ENCODE measurements at regions not wholly inside any gene's neighbourhood (a gene's known extent, or its start where the extent isn't known, plus 50 kb on each side); places are given as distances from the start of the nearest gene placed in this dataset.

GRCh38 chr6:166738386-166739116, 111.5 kb upstream of the RPS6KA2 start:
- no peak for TF ChIP-seq CTCF (IDR thresholded peaks at IDR 0.05)
- no peak for TF ChIP-seq POLR2A (IDR thresholded peaks at IDR 0.05)
- TF ChIP-seq EP300 (IDR thresholded peaks at IDR 0.05) = no peak
